B cell (primary cell): ENCODE measurements at regions not wholly inside any gene's neighbourhood (a gene's known extent, or its start where the extent isn't known, plus 50 kb on each side); places are given as distances from the start of the nearest gene placed in this dataset.

Experiments used
- ATAC-seq: fragments of 200-7000 bp; cut with Tn5 transposase; one replicate; pipeline ENCODE4 v1.10.0; 2021; ENCODE audit warnings: low read depth, mild to moderate bottlenecking, moderate number of reproducible peaks, moderate library complexity
- CTCF ChIA-PET: fragments of 350-600 bp; sonication (Branson Sonifier 250); formaldehyde crosslinking; loops from one replicate; lab custom pipeline; 2021; ENCODE audit warnings: antibody characterized with exemption, inconsistent platforms; lab: Charles Lee
- POLR2A ChIA-PET: fragments of 350-600 bp; sonication (Branson Sonifier 250); formaldehyde crosslinking; loops from one replicate; lab custom pipeline; 2021; ENCODE audit warnings: antibody characterized with exemption; lab: Charles Lee
- DNase-seq: peaks from one replicate; pipeline ENCODE4 v3.0.0; 2013
- H2AFZ ChIP-seq: 2 replicates; pipeline ENCODE4 v1.6.1; 2012; ENCODE audit warnings: mild to moderate bottlenecking, low read depth, low read length; ENCODE audit not compliant: insufficient read depth, poor library complexity, severe bottlenecking
- H3K27ac ChIP-seq, 2 donors: 1 replicate in 1 of 2; 2 replicates in 1 of 2; pipeline ENCODE4 v1.5.1; 2012 to 2013; ENCODE audit warnings: low read length in 2 of 2, mild to moderate bottlenecking in 2 of 2, moderate library complexity in 1 of 2
- H3K27me3 ChIP-seq, 4 experiments: fragments of 200-600 bp in 1 of 4; sonication (generic) in 1 of 4; replicated peaks in 1 of 4; 1 replicate in 2 of 4; 2 replicates in 2 of 4; pipeline versions ENCODE4 v1.6.1 to v1.7.0; 2013 to 2016; ENCODE audit warnings: low read length in 3 of 4, mild to moderate bottlenecking in 2 of 4, mixed read lengths in 1 of 4, moderate library complexity in 1 of 4; ENCODE audit not compliant: insufficient read depth in 4 of 4, control insufficient read depth in 3 of 4; ENCODE audit errors: control extremely low read depth in 1 of 4
- H3K36me3 ChIP-seq, 2 experiments: replicated peaks in 1 of 2; 1 replicate in 1 of 2; 2 replicates in 1 of 2; pipeline versions ENCODE4 v1.6.1 to v1.7.1; 2013; ENCODE audit warnings: low read length in 1 of 2; ENCODE audit not compliant: insufficient read depth in 2 of 2, control insufficient read depth in 1 of 2; ENCODE audit errors: control extremely low read depth in 1 of 2, extremely low read depth in 1 of 2
- H3K4me1 ChIP-seq, 2 donors: fragments of 200-600 bp in 1 of 2; sonication (generic) in 1 of 2; 1 replicate in 1 of 2; 2 replicates in 1 of 2; pipeline versions ENCODE4 v1.5.1 to v1.6.1; 2013 to 2017; ENCODE audit warnings: low read length in 2 of 2; ENCODE audit not compliant: control insufficient read depth in 2 of 2, insufficient read depth in 2 of 2
- H3K4me2 ChIP-seq: replicated peaks from 2 replicates; pipeline ENCODE3; 2012; ENCODE audit warnings: mild to moderate bottlenecking, low read depth, low read length; ENCODE audit not compliant: poor library complexity, severe bottlenecking
- H3K4me3 ChIP-seq, 5 experiments: fragments of 200-600 bp in 1 of 5; sonication (generic) in 1 of 5; 1 replicate in 3 of 5; 2 replicates in 2 of 5; pipeline versions ENCODE4 v1.5.1 to v1.7.0; 2011 to 2016; ENCODE audit warnings: low read length in 4 of 5, mild to moderate bottlenecking in 4 of 5, low read depth in 2 of 5, control low read depth in 1 of 5, moderate library complexity in 1 of 5; ENCODE audit not compliant: insufficient read depth in 1 of 5; ENCODE audit errors: control extremely low read depth in 1 of 5, extremely low read depth in 1 of 5
- H3K79me2 ChIP-seq: fragments of 200-600 bp; sonication (generic); one replicate; pipeline ENCODE4 v1.6.0; 2016; ENCODE audit warnings: low read length; ENCODE audit not compliant: control insufficient read depth, insufficient read depth
- H3K9ac ChIP-seq: fragments of 200-600 bp; sonication (generic); 2 replicates; pipeline ENCODE4 v1.6.1; 2017; ENCODE audit warnings: mild to moderate bottlenecking, low read length, moderate library complexity
- H3K9me3 ChIP-seq, 3 donors: one replicate each; pipeline versions ENCODE4 v1.6.1 to v1.7.1; 2013; ENCODE audit warnings: low read length in 2 of 3; ENCODE audit not compliant: control insufficient read depth in 2 of 3, insufficient read depth in 1 of 3; ENCODE audit errors: control extremely low read depth in 1 of 3
- H4K20me1 ChIP-seq: 2 replicates; pipeline ENCODE4 v1.6.0; 2012; ENCODE audit warnings: mild to moderate bottlenecking, low read length; ENCODE audit not compliant: insufficient read depth, control insufficient read depth, poor library complexity, severe bottlenecking
- H3K27ac Mint-ChIP-seq: one replicate; pipeline ENCODE4 v1.8.0; 2021; ENCODE audit warnings: mixed read lengths
- H3K27me3 Mint-ChIP-seq: one replicate; pipeline ENCODE4 v1.8.0; 2021; ENCODE audit warnings: mixed read lengths
- H3K4me1 Mint-ChIP-seq: one replicate; pipeline ENCODE4 v1.8.0; 2021; ENCODE audit warnings: mixed read lengths
- H3K4me3 Mint-ChIP-seq: one replicate; pipeline ENCODE4 v1.8.0; 2021; ENCODE audit warnings: mixed read lengths
- H3K9me3 Mint-ChIP-seq: one replicate; pipeline ENCODE4 v1.8.0; 2022; ENCODE audit warnings: mixed read lengths; ENCODE audit not compliant: insufficient read depth
- CTCF ChIP-seq: fragments of 200-600 bp; IDR thresholded peaks from one replicate; pipeline ENCODE4 v1.8.0; 2022; ENCODE audit warnings: antibody characterized with exemption, mild to moderate bottlenecking
- EZH2 ChIP-seq: IDR thresholded peaks from 2 replicates; pipeline ENCODE4 v1.6.1; 2012; ENCODE audit warnings: borderline replicate concordance, low read depth, mild to moderate bottlenecking, moderate library complexity, low read length; ENCODE audit not compliant: insufficient read depth, poor library complexity, severe bottlenecking
- WGBS: methylation state at CpG from one replicate; pipeline ENCODE4 v1.1.5; 2013; ENCODE audit warnings: missing lambda C conversion rate; ENCODE audit not compliant: insufficient coverage; 5-methylcytosine and 5-hydroxymethylcytosine counted together
- intact Hi-C: fragments of 100-400 bp; cut with micrococcal nuclease; formaldehyde crosslinking; loops from one replicate; pipeline ENCODE4 v1.10.0; 2022

GRCh38 chr12:93184672-93185368, 192.9 kb upstream of the NUDT4 start:
- Histone ChIP-seq H2AFZ (peak overlapping the region; percentile 78), H4K20me1 (no peaks in the 10 kb centered on the region), H3K79me2 (no peaks in the 10 kb centered on the region), H3K9ac (peak overlapping the region; percentile 21), H3K27ac (peak overlapping the region; percentile 57 to 75), H3K4me1 (peaks cover 32 to 44% of the 10 kb centered on the region in 2 donors), H3K9me3 (no peaks in the 10 kb centered on the region), H3K36me3 (no peaks in the 10 kb centered on the region), H3K4me2 (peak overlapping the region; percentile 69), H3K4me3 (peak overlapping the region in 1 of 5 experiments; percentile 18), H3K27me3 (no peaks in the 10 kb centered on the region)
- CTCF ChIA-PET = interaction anchor here (1.6 kb wide), 1 partner anchor 87 kb away, joined by 7 read pairs; no protein-coding TSS in a partner anchor
- TF ChIP-seq CTCF (no peak), EZH2 (no peak)
- Mint-ChIP-seq H3K4me1 (peaks cover 51% of the 10 kb centered on the region), H3K9me3 (no peaks in the 10 kb centered on the region), H3K27me3 (no peaks in the 10 kb centered on the region), H3K4me3 (peak overlapping the region; percentile 64), H3K27ac (peak overlapping the region; percentile 93)
- POLR2A ChIA-PET = no interaction called here
- 53% methylated on average over 2 of the region's 3 CpGs for WGBS
- DNase-seq (no peak), ATAC-seq (no peak)
- intact Hi-C loops = loop anchor here (5.0 kb wide), 1 partner anchor 48 kb away; no protein-coding TSS in a partner anchor

DNA sequence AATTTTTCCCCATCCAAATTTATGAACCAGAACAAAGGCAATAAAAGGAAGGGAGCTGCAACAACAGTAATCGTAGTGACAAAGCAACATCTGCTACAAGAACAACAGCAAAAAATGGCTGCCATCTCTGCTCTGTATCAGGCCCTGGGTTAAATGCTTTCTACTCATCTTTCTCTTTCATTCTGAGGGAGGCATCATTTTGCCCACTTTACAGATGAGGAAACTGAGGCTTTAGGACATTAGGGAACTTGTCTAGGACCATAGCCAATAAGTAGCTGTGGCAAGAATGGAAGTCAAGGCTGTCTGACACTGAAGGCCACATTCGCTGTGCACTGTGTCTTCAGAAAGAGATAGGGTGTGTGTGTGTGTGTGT, 192.4 kb upstream of the NUDT4 start:
- ChIA-PET POLR2A (no interaction called here), CTCF (interaction anchor here (1.6 kb wide), 1 partner anchor 88 kb away, joined by 7 read pairs; no protein-coding TSS in a partner anchor)
- Histone ChIP-seq H3K9ac (no peak overlapping the region), H3K4me2 (peak overlapping the region; percentile 69), H3K4me3 (peak overlapping the region in 1 of 5 experiments; percentile 18), H3K79me2 (no peaks in the 10 kb centered on the region), H3K4me1 (peaks cover 32 to 44% of the 10 kb centered on the region in 2 donors), H3K27ac (no peak overlapping the region), H4K20me1 (no peaks in the 10 kb centered on the region), H3K27me3 (no peaks in the 10 kb centered on the region), H3K36me3 (no peaks in the 10 kb centered on the region), H3K9me3 (no peaks in the 10 kb centered on the region), H2AFZ (peak overlapping the region; percentile 31)
- H3K27me3 Mint-ChIP-seq = no peaks in the 10 kb centered on the region
- no peak for TF ChIP-seq EZH2
- TF ChIP-seq CTCF = no peak
- peaks cover 51% of the 10 kb centered on the region for H3K4me1 Mint-ChIP-seq
- intact Hi-C loops = no loop called here
- no peak for ATAC-seq
- no peak for DNase-seq
- H3K27ac Mint-ChIP-seq = peak overlapping the region; percentile 69
- no CpG with 5 or more reads among the region's 2 CpGs for whole genome bisulfite sequencing
- peak overlapping the region; percentile 51 for H3K4me3 Mint-ChIP-seq
- no peaks in the 10 kb centered on the region for H3K9me3 Mint-ChIP-seq
